IMR-90 (cell line): ENCODE measurements at regions not wholly inside any gene's neighbourhood (a gene's known extent, or its start where the extent isn't known, plus 50 kb on each side); places are given as distances from the start of the nearest gene placed in this dataset.

Experiments
- POLR2A ChIP-seq: IDR thresholded peaks from 2 replicates; pipeline ENCODE4 v1.6.1; 2012; ENCODE audit warnings: mild to moderate bottlenecking, low read depth, low read length
- RFX5 ChIP-seq: IDR thresholded peaks from 2 replicates; pipeline ENCODE4 v1.8.0; 2012; ENCODE audit warnings: low read depth, mild to moderate bottlenecking, low read length, moderate library complexity
- TF ChIP-seq, protein P1 (sequence below): fragments of 150-350 bp; IDR thresholded peaks from 2 replicates; pipeline ENCODE4 v1.6.1; 2016; ENCODE audit warnings: low read depth, mild to moderate bottlenecking, low read length, moderate library complexity, borderline replicate concordance
- TF ChIP-seq, protein P2 (sequence below): conservative IDR thresholded peaks from 2 replicates; pipeline ENCODE4 v1.5.1; 2012; ENCODE audit warnings: mild to moderate bottlenecking, low read depth, low read length, improper control_type of control experiment

DNA sequence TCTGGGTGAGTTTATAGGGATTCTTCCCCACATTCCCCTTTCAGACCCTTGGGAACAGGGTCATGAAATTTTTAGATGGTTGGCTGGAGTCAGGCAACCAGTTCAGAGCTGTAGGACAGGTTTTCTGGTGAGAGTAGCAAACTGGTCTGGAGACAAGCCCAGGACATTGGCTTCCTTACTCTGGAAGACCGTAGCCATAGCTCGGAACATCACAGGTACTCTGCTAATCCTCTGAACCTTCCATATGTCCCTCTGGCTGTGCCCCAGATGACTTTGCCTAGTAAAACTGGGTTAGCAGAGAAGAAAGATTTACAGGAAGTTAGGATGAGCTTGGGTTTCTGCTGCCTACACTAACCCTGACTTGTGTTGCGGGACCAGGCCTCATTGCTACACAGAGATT, 104.5 kb upstream of the MKLN1 start:
- TF ChIP-seq, protein P1, sequence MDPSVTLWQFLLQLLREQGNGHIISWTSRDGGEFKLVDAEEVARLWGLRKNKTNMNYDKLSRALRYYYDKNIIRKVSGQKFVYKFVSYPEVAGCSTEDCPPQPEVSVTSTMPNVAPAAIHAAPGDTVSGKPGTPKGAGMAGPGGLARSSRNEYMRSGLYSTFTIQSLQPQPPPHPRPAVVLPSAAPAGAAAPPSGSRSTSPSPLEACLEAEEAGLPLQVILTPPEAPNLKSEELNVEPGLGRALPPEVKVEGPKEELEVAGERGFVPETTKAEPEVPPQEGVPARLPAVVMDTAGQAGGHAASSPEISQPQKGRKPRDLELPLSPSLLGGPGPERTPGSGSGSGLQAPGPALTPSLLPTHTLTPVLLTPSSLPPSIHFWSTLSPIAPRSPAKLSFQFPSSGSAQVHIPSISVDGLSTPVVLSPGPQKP: no peak
- TF ChIP-seq POLR2A: no peak
- TF ChIP-seq, protein P2, sequence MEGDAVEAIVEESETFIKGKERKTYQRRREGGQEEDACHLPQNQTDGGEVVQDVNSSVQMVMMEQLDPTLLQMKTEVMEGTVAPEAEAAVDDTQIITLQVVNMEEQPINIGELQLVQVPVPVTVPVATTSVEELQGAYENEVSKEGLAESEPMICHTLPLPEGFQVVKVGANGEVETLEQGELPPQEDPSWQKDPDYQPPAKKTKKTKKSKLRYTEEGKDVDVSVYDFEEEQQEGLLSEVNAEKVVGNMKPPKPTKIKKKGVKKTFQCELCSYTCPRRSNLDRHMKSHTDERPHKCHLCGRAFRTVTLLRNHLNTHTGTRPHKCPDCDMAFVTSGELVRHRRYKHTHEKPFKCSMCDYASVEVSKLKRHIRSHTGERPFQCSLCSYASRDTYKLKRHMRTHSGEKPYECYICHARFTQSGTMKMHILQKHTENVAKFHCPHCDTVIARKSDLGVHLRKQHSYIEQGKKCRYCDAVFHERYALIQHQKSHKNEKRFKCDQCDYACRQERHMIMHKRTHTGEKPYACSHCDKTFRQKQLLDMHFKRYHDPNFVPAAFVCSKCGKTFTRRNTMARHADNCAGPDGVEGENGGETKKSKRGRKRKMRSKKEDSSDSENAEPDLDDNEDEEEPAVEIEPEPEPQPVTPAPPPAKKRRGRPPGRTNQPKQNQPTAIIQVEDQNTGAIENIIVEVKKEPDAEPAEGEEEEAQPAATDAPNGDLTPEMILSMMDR: no peak
- no peak for TF ChIP-seq RFX5
